ENCODE measurements at regions not wholly inside any gene's neighbourhood (a gene's known extent, or its start where the extent isn't known, plus 50 kb on each side); places are given as distances from the start of the nearest gene placed in this dataset.

DNA sequence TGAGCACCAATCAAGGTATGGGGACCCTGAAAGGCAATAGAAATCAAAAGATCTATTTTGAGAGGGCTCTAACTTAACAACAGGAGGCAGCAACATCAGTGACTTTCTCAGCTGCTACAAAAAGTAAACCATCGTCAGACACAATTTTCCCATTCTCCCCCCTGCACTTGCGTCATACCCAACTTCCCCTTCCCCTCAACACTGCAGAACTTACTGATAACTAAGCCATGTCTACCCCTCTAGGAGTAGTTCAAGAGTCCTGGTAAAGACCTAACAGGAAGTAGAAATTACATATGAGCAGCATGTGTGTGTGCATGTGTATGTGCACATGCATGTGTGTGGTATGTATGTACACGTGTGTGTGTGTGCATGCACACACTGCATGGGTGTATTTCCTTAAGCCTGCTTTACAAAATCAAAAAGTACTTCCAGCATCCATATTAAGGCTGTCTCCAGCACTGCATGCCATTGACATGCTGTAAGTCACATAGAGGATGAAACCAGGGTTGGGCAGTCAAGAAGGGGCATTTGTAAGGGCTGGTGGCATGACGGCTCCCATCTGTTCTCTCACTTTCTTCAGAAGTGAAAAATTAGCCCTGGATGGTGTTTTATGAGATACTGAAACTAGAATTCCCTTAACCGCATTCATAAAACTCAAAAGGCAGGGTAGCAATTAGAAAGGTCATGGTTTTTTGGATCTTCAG lies 460.1 kb upstream of the RUNX1 start:
- H4K20me1 ChIP-seq (ENCODE audit: insufficient read depth, low read length): no peaks in the 10 kb centered on the region
- no peaks in the 10 kb centered on the region for H3K79me2 ChIP-seq (ENCODE audit: insufficient read depth, low read length)
- Mint-ChIP-seq H3K4me3 (peak overlapping the region; percentile 31 to 60), H3K27ac (peak overlapping the region; percentile 94 to 99 (median 96)), H3K9me3 (no peaks in the 10 kb centered on the region), H3K36me3 (no peaks in the 10 kb centered on the region), H3K4me1 (peaks cover 32% of the 10 kb centered on the region), H3K27me3 (ENCODE audit: low read depth in 3 of 3) (peaks cover 0 to 2% (median 0%) of the 10 kb centered on the region in 3 donors)
- H3K9ac ChIP-seq (ENCODE audit: insufficient read depth, low read length, poor library complexity, severe bottlenecking): peak overlapping the region; percentile 35
- H3K36me3 ChIP-seq (replicated peaks in 1 of 2; ENCODE audit: control insufficient read depth in 1 of 2, insufficient read depth in 2 of 2, low read length in 2 of 2): no peaks in the 10 kb centered on the region
- TF ChIP-seq, protein P1, sequence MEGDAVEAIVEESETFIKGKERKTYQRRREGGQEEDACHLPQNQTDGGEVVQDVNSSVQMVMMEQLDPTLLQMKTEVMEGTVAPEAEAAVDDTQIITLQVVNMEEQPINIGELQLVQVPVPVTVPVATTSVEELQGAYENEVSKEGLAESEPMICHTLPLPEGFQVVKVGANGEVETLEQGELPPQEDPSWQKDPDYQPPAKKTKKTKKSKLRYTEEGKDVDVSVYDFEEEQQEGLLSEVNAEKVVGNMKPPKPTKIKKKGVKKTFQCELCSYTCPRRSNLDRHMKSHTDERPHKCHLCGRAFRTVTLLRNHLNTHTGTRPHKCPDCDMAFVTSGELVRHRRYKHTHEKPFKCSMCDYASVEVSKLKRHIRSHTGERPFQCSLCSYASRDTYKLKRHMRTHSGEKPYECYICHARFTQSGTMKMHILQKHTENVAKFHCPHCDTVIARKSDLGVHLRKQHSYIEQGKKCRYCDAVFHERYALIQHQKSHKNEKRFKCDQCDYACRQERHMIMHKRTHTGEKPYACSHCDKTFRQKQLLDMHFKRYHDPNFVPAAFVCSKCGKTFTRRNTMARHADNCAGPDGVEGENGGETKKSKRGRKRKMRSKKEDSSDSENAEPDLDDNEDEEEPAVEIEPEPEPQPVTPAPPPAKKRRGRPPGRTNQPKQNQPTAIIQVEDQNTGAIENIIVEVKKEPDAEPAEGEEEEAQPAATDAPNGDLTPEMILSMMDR (IDR thresholded peaks at IDR 0.05): no peak
- peak overlapping the region; percentile 35 for H3K4me2 ChIP-seq (replicated peaks; ENCODE audit: extremely low read depth, low read length, poor library complexity, severe bottlenecking)
- no peaks in the 10 kb centered on the region for H3K9me3 ChIP-seq (replicated peaks in 1 of 2; ENCODE audit: control insufficient read depth in 1 of 2, insufficient read depth in 1 of 2, low read length in 2 of 2)
- H3K4me1 ChIP-seq (ENCODE audit: control insufficient read depth in 1 of 2, insufficient read depth in 2 of 2, low read length in 2 of 2): peaks cover 24 to 39% of the 10 kb centered on the region in 2 donors
- H3K27me3 ChIP-seq (ENCODE audit: control insufficient read depth in 2 of 2, insufficient read depth in 2 of 2, low read length in 2 of 2): no peaks in the 10 kb centered on the region
- 0% methylated on average over 1 of the region's 5 CpGs for WGBS (ENCODE audit: insufficient coverage)
- no peak overlapping the region for H2AFZ ChIP-seq (ENCODE audit: insufficient read depth, low read depth, low read length, poor library complexity, severe bottlenecking)
- peak overlapping the region in 1 of 3 experiments; percentile 36 for H3K4me3 ChIP-seq (replicated peaks in 1 of 3; ENCODE audit: low read depth in 2 of 3, low read length in 3 of 3)
- intact Hi-C loops (cut with micrococcal nuclease): loop anchor here in 1 of 2 donors (1.0 to 5.0 kb wide), 2 partner anchors 458 to 622 kb away; no protein-coding TSS in a partner anchor
- peak; percentile 77 to 84 (median 81) for DNase-seq
- peak overlapping the region; percentile 60 to 94 for H3K27ac ChIP-seq (ENCODE audit: low read depth in 1 of 2, low read length in 2 of 2)

DNA sequence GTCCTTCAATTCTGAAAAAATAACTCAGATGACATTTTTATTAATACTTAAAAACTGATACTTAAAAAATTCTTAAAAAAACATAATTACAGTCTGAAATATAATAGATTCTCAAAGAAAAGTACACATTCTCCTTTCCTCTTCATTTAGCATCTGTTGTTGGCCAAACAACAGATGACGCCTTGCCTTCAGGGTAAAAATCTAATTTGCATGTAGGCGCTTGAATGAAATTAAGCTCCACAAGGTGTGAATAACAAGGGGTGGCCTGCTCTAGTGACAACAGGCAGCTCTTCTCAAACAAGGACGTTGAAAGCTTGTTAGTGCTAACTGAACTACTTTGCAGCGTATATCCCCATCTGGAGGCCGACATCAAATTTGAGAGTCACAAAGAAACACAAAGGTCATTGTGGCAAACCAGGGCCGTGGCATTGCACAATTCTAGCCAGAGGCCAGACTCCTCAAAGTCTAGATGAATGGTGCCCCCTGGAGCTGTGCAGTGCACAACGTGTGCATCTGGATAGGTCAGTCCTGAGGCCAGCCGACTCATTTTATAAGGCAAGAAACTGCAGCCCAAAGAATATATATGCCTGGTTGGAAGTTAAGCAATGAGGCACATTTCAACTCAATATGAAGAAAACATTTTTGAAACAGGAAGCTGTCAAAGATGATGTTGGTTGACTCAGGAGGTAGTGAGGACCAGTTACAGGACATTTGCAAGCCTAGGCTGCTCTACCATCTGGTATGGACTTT lies 459.2 kb upstream of the RUNX1 start:
- Mint-ChIP-seq H3K9me3 (no peaks in the 10 kb centered on the region), H3K36me3 (no peaks in the 10 kb centered on the region), H3K4me1 (peaks cover 41% of the 10 kb centered on the region), H3K27ac (peak overlapping the region; percentile 94 to 99 (median 96)), H3K4me3 (peak overlapping the region; percentile 31 to 72), H3K27me3 (ENCODE audit: low read depth in 3 of 3) (peaks cover 0 to 2% (median 0%) of the 10 kb centered on the region in 3 donors)
- H2AFZ ChIP-seq (ENCODE audit: insufficient read depth, low read depth, low read length, poor library complexity, severe bottlenecking): no peak overlapping the region
- peak overlapping the region in 1 of 3 experiments; percentile 36 for H3K4me3 ChIP-seq (replicated peaks in 1 of 3; ENCODE audit: low read depth in 2 of 3, low read length in 3 of 3)
- H3K79me2 ChIP-seq (ENCODE audit: insufficient read depth, low read length): no peaks in the 10 kb centered on the region
- H3K4me1 ChIP-seq (ENCODE audit: control insufficient read depth in 1 of 2, insufficient read depth in 2 of 2, low read length in 2 of 2): peaks cover 28 to 48% of the 10 kb centered on the region in 2 donors
- no peaks in the 10 kb centered on the region for H3K36me3 ChIP-seq (replicated peaks in 1 of 2; ENCODE audit: control insufficient read depth in 1 of 2, insufficient read depth in 2 of 2, low read length in 2 of 2)
- intact Hi-C loops (cut with micrococcal nuclease): loop anchor here in 1 of 2 donors (5.0 kb wide), 1 partner anchor 621 kb away; no protein-coding TSS in a partner anchor
- no peaks in the 10 kb centered on the region for H3K27me3 ChIP-seq (ENCODE audit: control insufficient read depth in 2 of 2, insufficient read depth in 2 of 2, low read length in 2 of 2)
- peak overlapping the region; percentile 35 for H3K4me2 ChIP-seq (replicated peaks; ENCODE audit: extremely low read depth, low read length, poor library complexity, severe bottlenecking)
- WGBS (ENCODE audit: insufficient coverage): 12% methylated on average over 7 of the region's 8 CpGs
- TF ChIP-seq, protein P1 (IDR thresholded peaks at IDR 0.05): peak; percentile 63
- H3K9ac ChIP-seq (ENCODE audit: insufficient read depth, low read length, poor library complexity, severe bottlenecking): peak overlapping the region; percentile 35
- DNase-seq: peak; percentile 82 to 92 (median 83)
- H3K27ac ChIP-seq (ENCODE audit: low read depth in 1 of 2, low read length in 2 of 2): peak overlapping the region; percentile 60 to 94
- H3K9me3 ChIP-seq (replicated peaks in 1 of 2; ENCODE audit: control insufficient read depth in 1 of 2, insufficient read depth in 1 of 2, low read length in 2 of 2): no peaks in the 10 kb centered on the region
- H4K20me1 ChIP-seq (ENCODE audit: insufficient read depth, low read length): no peaks in the 10 kb centered on the region

All from CD14-positive monocyte (primary cell).